ACC112 (cell line): ENCODE measurements at regions not wholly inside any gene's neighbourhood (a gene's known extent, or its start where the extent isn't known, plus 50 kb on each side); places are given as distances from the start of the nearest gene placed in this dataset.

ENCODE experiments used
- H2AFZ ChIP-seq: fragments of 200-600 bp; sonication (generic); one replicate; pipeline ENCODE4 v1.6.0; 2017; ENCODE audit warnings: antibody characterized with exemption, low read length; ENCODE audit not compliant: unreplicated experiment
- H3K27ac ChIP-seq: fragments of 200-600 bp; sonication (generic); 2 replicates; pipeline ENCODE4 v1.5.1; 2014; ENCODE audit warnings: low read depth, mild to moderate bottlenecking, antibody characterized with exemption, low read length, moderate library complexity
- H3K27me3 ChIP-seq: fragments of 200-600 bp; sonication (generic); 2 replicates; pipeline ENCODE4 v1.6.1; 2014; ENCODE audit warnings: mild to moderate bottlenecking, antibody characterized with exemption, low read length, moderate library complexity, mixed read lengths; ENCODE audit not compliant: insufficient read depth
- H3K36me3 ChIP-seq: fragments of 200-600 bp; sonication (generic); 2 replicates; pipeline ENCODE4 v1.6.1; 2016; ENCODE audit warnings: mild to moderate bottlenecking, antibody characterized with exemption, low read length, moderate library complexity, mixed read lengths; ENCODE audit not compliant: insufficient read depth
- H3K4me1 ChIP-seq: fragments of 200-600 bp; sonication (generic); one replicate; pipeline ENCODE4 v1.6.1; 2016; ENCODE audit warnings: low read length, mixed read lengths; ENCODE audit not compliant: insufficient read depth, unreplicated experiment, control insufficient read depth
- H3K4me3 ChIP-seq: fragments of 200-600 bp; sonication (generic); 2 replicates; pipeline ENCODE4 v1.5.1; 2014; ENCODE audit warnings: mild to moderate bottlenecking, low read depth, low read length
- H3K79me2 ChIP-seq: fragments of 200-600 bp; sonication (generic); one replicate; pipeline ENCODE4 v1.6.0; 2016; ENCODE audit warnings: low read length; ENCODE audit not compliant: control insufficient read depth, unreplicated experiment, insufficient read depth

DNA sequence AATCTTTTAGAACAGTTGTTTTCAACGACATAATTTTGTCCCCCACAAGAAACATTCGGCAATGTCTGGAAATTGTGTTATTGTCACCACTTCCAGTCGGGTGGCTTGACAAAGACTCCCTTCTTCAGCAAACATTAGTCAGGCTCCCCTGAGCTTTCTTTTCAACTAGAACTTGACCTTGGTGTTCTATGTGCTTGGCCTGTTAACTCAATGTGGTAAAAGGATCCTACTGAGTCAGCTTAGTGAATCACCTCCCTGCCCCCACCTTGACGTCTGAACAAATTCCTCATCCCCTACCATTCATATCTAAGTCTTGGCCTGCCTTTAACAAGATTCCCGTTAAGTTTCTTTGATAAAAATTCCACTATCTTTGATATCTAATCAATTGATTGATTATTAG lies 465.0 kb upstream of the ROBO1 start:
- H2AFZ ChIP-seq: peak overlapping the region; percentile 52
- H3K27ac ChIP-seq: peak overlapping the region; percentile 91
- peak overlapping the region; percentile 58 for H3K4me3 ChIP-seq
- H3K79me2 ChIP-seq: no peaks in the 10 kb centered on the region
- no peaks in the 10 kb centered on the region for H3K36me3 ChIP-seq
- peaks cover 40% of the 10 kb centered on the region for H3K4me1 ChIP-seq
- no peaks in the 10 kb centered on the region for H3K27me3 ChIP-seq

DNA sequence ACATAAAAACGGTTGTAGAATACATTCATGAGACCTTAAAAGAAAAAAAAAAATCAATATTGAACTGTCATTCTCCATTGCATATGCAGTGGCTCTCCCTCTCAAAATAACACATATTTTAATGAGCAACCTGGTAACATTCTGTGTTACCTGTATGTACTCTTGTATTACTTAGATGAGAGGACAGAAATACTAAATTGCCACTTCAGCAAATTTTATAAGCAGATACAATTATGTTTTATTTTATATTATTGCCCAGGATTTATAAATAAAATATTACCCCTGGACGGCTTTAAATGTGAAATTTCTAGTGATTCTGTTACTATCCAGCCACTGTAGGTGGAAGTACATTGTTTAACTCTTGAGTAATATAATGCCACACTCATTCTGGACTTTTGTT lies 463.2 kb upstream of the ROBO1 start:
- Histone ChIP-seq H3K4me3 (no peak overlapping the region), H3K27me3 (no peaks in the 10 kb centered on the region), H2AFZ (peak overlapping the region; percentile 14), H3K36me3 (no peaks in the 10 kb centered on the region), H3K79me2 (no peaks in the 10 kb centered on the region), H3K27ac (no peak overlapping the region), H3K4me1 (peaks cover 39% of the 10 kb centered on the region)

DNA sequence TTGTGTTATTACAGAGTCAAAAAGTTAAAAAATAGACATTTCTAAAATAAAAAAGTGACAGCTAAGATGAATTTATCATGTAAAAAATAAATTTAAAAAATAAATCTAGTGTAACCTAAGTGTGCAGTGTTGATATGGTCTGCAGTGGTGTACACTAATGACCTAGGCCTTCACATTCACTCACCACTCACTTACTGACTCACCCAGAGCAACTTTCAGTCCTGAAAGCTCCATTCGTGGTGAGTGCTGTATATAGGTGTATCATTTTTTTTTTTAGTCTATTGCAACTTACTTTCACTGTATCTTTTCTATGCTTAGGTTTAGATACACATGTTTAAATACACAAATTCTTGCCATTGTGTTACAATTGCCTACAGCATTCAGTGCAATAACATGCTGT lies 459.4 kb upstream of the ROBO1 start:
- Histone ChIP-seq H2AFZ (no peak overlapping the region), H3K27me3 (no peaks in the 10 kb centered on the region), H3K4me1 (peaks cover 15% of the 10 kb centered on the region), H3K79me2 (no peaks in the 10 kb centered on the region), H3K36me3 (no peaks in the 10 kb centered on the region), H3K4me3 (no peak overlapping the region), H3K27ac (no peak overlapping the region)

DNA sequence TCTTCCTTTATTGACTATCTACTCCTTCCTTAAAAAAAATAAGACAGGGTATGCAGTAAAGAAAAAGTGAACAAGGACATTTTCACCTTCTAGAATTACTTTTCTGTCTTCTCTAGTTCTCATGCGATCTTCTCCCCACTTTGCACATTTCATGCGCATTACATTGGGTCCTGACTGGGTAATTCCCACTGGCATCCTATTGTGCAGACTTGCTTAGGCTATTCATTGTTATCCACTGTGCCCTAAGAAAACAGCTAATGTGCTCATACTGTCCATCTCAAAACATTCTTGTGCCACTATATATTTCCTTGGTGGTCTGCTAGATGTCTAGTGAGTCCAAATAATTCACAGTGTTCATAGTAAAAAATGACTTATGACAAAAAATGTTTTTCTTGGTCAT lies 447.4 kb upstream of the ROBO1 start:
- H3K4me1 ChIP-seq: no peaks in the 10 kb centered on the region
- H3K4me3 ChIP-seq: no peak overlapping the region
- no peaks in the 10 kb centered on the region for H3K27me3 ChIP-seq
- H3K36me3 ChIP-seq: no peaks in the 10 kb centered on the region
- no peaks in the 10 kb centered on the region for H3K79me2 ChIP-seq
- no peak overlapping the region for H2AFZ ChIP-seq
- no peak overlapping the region for H3K27ac ChIP-seq

DNA sequence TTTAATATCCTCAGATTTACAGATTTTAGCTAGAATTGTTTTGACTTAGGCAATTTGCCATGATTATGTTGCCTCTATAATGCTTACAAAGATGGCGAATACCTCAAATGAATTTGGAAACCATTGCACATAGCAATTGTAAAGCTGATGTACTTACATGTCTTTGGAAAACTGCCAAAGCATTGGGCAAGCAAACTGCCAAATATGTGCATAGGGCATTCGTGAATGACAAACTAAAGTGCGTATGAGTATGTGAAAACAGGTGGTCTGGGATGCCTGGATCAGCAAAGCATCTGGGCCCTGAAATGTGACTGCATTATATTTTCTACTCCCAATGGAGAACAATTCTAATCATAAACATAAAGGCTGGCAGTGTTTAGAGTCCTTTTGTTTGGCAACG lies 445.3 kb upstream of the ROBO1 start:
- Histone ChIP-seq H3K27me3 (no peaks in the 10 kb centered on the region), H3K4me1 (no peaks in the 10 kb centered on the region), H3K4me3 (no peak overlapping the region), H3K36me3 (no peaks in the 10 kb centered on the region), H3K27ac (no peak overlapping the region), H3K79me2 (no peaks in the 10 kb centered on the region), H2AFZ (no peak overlapping the region)

DNA sequence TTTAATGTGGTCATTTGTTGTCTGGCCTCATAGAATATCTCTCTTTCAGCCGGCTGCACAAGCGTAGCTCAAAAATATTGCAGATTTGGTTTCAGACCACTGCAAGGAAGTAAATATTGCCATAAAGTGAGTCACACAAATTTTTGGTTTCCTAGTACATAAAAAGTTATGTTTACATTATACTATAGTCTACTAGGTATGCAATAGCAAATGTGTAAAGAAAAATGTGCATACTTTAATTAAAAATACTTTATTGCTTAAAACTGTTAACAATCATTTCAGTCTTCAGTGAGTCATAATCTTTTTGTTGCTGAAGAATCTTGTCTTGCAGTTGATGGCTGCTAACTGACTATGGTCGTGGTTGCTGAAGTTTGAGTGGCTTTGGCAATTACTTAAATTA lies 425.1 kb upstream of the ROBO1 start:
- H3K4me3 ChIP-seq: peak overlapping the region; percentile 5; the same call in 1 of the 2 replicates
- H2AFZ ChIP-seq: peak overlapping the region; percentile 40
- H3K4me1 ChIP-seq: peaks cover 45% of the 10 kb centered on the region
- no peak overlapping the region for H3K27ac ChIP-seq
- no peaks in the 10 kb centered on the region for H3K27me3 ChIP-seq
- H3K36me3 ChIP-seq: no peaks in the 10 kb centered on the region
- H3K79me2 ChIP-seq: no peaks in the 10 kb centered on the region

DNA sequence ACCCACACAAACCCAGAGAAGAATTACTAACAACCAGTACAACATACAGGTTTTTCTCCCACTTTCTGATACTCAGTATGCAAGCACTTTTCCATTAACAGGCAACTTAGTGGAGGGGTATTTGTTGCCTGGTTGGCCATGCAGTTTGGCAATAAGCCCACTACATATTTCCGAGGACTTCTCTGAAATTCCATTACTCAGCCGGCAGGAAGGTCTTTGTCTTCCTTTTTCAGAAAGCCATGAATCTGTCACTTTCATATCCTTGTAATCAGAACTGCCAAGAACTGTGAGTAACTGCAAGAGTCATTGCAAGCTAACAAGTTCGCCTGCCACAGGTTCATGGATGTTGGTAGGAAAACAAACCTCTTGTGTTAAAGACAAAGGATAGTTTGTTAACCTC lies 422.3 kb upstream of the ROBO1 start:
- no peaks in the 10 kb centered on the region for H3K79me2 ChIP-seq
- H3K4me1 ChIP-seq: peaks cover 45% of the 10 kb centered on the region
- H3K27ac ChIP-seq: peak overlapping the region; percentile 68
- no peaks in the 10 kb centered on the region for H3K27me3 ChIP-seq
- H2AFZ ChIP-seq: peak overlapping the region; percentile 77
- H3K36me3 ChIP-seq: no peaks in the 10 kb centered on the region
- peak overlapping the region; percentile 51 for H3K4me3 ChIP-seq

DNA sequence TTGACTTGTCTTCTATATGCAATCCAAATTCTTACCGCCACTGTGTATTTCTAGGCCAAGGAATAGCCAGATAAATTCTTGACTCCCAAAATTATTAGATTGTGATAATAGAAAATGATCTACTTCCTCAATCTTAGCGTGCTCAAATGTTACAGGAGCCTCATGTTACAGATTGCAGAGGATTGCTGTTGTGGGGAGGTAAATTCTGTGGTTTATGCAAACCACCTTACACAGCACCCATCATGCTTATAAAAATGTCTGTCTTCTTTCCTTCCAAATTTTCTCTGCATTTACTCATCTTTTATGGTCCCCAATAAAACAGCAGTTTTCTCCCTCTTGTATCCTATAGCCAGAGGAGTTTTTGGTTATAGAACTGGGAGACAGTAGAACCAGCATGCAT lies 420.2 kb upstream of the ROBO1 start:
- peaks cover 39% of the 10 kb centered on the region for H3K4me1 ChIP-seq
- H3K27ac ChIP-seq: no peak overlapping the region
- no peak overlapping the region for H2AFZ ChIP-seq
- H3K36me3 ChIP-seq: no peaks in the 10 kb centered on the region
- H3K27me3 ChIP-seq: no peaks in the 10 kb centered on the region
- no peak overlapping the region for H3K4me3 ChIP-seq
- H3K79me2 ChIP-seq: no peaks in the 10 kb centered on the region

DNA sequence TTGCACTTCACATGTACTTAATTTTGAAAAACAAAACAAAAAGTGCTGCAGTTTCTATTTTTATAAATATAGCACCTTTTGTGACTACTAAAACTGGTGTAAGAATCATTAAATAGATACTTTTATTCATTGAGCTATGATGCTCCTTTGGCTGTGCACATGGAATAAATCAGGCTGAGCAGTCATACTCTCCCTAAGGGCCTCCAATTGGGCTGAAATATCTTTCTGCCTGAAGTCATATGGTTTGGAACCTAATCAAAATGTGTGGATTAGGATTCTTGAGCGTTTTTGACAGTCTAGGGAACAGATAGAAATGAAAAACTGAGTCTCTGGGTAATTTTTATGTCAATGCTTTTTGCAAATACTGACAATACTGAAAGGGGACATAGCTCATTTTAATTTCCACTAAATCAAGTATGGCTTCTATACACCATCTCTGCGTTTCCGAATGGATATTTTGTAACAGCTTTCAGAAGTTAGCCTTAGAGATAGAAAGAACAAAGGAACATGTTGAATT lies 392.2 kb upstream of the ROBO1 start:
- Histone ChIP-seq H3K27ac (no peak overlapping the region), H3K79me2 (no peaks in the 10 kb centered on the region), H3K4me1 (no peaks in the 10 kb centered on the region), H3K36me3 (no peaks in the 10 kb centered on the region), H2AFZ (no peak overlapping the region), H3K27me3 (no peaks in the 10 kb centered on the region), H3K4me3 (no peak overlapping the region)

DNA sequence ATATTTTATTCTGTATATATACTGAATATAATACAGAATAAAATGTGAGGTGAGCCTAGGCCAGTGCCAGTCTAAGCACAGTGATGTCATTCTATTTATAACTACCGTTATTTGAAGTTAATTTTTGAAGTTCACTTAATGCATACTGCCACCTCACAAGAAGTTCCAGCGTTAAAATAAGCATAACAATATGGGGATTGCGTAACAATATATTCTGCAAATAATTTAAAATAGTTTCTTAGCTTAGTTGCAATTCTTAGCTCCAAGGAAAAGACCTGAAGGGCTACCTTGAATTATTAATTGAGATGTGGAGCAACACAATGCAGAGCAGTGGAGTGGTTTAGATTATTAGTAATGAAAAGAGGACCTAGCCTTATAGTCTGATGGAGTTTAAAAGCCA lies 390.5 kb upstream of the ROBO1 start:
- no peak overlapping the region for H2AFZ ChIP-seq
- no peaks in the 10 kb centered on the region for H3K79me2 ChIP-seq
- H3K27me3 ChIP-seq: no peaks in the 10 kb centered on the region
- no peak overlapping the region for H3K27ac ChIP-seq
- no peaks in the 10 kb centered on the region for H3K4me1 ChIP-seq
- H3K4me3 ChIP-seq: no peak overlapping the region
- H3K36me3 ChIP-seq: no peaks in the 10 kb centered on the region

DNA sequence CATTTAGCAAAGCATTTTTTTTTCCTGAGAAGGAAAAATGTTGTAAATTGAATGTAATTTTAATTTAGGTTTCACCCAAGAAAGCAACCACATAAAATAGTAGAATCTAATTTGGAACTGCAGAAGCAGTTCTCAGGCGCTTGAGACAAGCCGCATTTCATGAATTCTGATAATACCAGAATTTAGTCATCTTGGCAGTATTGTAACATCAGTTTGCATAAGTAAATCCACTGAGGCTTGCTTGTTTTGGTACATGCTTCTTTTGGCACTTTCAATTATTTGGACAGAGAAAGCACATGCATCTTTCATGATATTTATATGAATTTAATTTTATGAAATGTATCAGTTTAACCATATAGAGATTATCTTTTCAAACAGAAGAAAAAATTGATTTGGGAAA lies 389.7 kb upstream of the ROBO1 start:
- no peaks in the 10 kb centered on the region for H3K27me3 ChIP-seq
- no peak overlapping the region for H2AFZ ChIP-seq
- no peak overlapping the region for H3K27ac ChIP-seq
- H3K36me3 ChIP-seq: no peaks in the 10 kb centered on the region
- no peaks in the 10 kb centered on the region for H3K4me1 ChIP-seq
- H3K79me2 ChIP-seq: no peaks in the 10 kb centered on the region
- no peak overlapping the region for H3K4me3 ChIP-seq
